ENCODE measurements at regions not wholly inside any gene's neighbourhood (a gene's known extent, or its start where the extent isn't known, plus 50 kb on each side); places are given as distances from the start of the nearest gene placed in this dataset.

- TF ChIP-seq, protein P1, sequence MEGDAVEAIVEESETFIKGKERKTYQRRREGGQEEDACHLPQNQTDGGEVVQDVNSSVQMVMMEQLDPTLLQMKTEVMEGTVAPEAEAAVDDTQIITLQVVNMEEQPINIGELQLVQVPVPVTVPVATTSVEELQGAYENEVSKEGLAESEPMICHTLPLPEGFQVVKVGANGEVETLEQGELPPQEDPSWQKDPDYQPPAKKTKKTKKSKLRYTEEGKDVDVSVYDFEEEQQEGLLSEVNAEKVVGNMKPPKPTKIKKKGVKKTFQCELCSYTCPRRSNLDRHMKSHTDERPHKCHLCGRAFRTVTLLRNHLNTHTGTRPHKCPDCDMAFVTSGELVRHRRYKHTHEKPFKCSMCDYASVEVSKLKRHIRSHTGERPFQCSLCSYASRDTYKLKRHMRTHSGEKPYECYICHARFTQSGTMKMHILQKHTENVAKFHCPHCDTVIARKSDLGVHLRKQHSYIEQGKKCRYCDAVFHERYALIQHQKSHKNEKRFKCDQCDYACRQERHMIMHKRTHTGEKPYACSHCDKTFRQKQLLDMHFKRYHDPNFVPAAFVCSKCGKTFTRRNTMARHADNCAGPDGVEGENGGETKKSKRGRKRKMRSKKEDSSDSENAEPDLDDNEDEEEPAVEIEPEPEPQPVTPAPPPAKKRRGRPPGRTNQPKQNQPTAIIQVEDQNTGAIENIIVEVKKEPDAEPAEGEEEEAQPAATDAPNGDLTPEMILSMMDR (IDR thresholded peaks at IDR 0.05; ENCODE audit: control insufficient read depth, extremely low read depth, insufficient read depth), result no peak
- no peak overlapping the region for H3K4me3 ChIP-seq (ENCODE audit: low read depth, low read length)
- DNase-seq (ENCODE audit: low read depth), result no peak
Observed at GRCh38 chr14:25666877-25667276, 616.9 kb upstream of the STXBP6 start.

DNA sequence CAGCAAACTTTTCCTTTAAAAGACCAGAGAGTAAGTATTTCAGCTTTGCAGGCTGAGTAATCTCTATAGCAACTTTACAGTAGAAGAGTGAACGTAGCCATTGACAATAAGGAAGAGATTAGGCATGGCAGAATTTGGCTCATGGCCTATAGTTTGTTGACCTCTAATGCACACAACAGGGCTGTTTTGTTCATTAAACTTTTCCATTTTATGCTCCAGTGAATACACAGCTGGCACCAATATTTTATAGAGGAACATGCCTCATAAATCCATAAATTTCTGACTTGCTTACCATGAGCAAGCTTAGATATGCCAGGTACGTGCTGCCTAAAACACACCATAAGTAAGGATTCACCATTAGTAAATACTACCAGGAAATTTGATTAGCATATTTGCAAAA, 609.0 kb upstream of the STXBP6 start:
- TF ChIP-seq, protein P1 (IDR thresholded peaks at IDR 0.05; ENCODE audit: control insufficient read depth, extremely low read depth, insufficient read depth), result no peak
- peak; percentile 97 for DNase-seq (ENCODE audit: low read depth)
- H3K4me3 ChIP-seq (ENCODE audit: low read depth, low read length), result no peak overlapping the region

- no peak for DNase-seq (ENCODE audit: low read depth)
Observed at GRCh38 chr14:25630447-25630846, 580.5 kb upstream of the STXBP6 start.

DNA sequence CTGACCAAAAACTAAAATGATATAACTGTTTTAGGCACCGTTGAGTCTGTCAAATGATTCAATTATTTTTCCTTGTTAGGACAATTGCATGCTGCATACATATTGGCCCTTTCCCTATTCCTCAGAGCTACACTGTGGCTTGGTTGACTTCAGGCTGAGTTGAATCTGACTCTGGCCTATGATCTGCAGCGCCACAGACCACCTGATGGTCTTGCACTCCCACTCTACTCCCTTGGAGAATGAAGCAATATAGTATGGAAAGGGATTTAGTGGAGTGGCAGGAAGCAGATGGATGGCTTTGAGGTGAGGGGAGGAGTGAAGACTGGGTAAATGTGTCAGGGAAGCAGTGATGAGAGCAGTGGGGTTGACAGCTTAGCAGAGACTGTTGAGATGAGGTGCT, 579.0 kb upstream of the STXBP6 start:
- no peak for DNase-seq (ENCODE audit: low read depth)
- TF ChIP-seq, protein P1 (IDR thresholded peaks at IDR 0.05; ENCODE audit: control insufficient read depth, extremely low read depth, insufficient read depth), result no peak

More at GRCh38 chr14:25630447-25630846, 580.5 kb upstream of the STXBP6 start:
- H3K4me3 ChIP-seq (ENCODE audit: low read depth, low read length), result no peak overlapping the region
- TF ChIP-seq, protein P1 (IDR thresholded peaks at IDR 0.05; ENCODE audit: control insufficient read depth, extremely low read depth, insufficient read depth), result no peak

DNA sequence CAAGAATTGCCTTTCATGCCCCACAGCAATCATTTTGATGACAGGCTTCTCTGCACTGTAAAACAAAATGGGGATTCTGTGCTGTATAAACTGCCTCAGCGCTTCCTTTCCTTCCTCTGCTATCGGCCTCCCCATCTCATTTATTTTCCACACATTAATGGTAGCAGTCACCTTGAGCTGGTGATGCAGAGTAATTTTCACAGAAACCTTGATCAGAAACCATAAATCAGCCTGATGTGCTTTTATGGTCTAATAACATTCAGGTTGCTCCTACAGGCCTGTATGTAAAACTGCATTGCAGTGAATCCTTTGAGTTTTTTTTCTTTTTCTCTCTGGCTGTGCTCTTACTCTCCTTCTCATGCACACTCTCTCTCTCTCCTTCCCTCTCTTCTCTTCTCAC, 578.4 kb upstream of the STXBP6 start:
- TF ChIP-seq, protein P1 (IDR thresholded peaks at IDR 0.05; ENCODE audit: control insufficient read depth, extremely low read depth, insufficient read depth), result no peak
- no peak for DNase-seq (ENCODE audit: low read depth)
- no peak overlapping the region for H3K4me3 ChIP-seq (ENCODE audit: low read depth, low read length)

More for the DNA sequence above, 579.0 kb upstream of the STXBP6 start:
- H3K4me3 ChIP-seq (ENCODE audit: low read depth, low read length), result no peak overlapping the region

DNA sequence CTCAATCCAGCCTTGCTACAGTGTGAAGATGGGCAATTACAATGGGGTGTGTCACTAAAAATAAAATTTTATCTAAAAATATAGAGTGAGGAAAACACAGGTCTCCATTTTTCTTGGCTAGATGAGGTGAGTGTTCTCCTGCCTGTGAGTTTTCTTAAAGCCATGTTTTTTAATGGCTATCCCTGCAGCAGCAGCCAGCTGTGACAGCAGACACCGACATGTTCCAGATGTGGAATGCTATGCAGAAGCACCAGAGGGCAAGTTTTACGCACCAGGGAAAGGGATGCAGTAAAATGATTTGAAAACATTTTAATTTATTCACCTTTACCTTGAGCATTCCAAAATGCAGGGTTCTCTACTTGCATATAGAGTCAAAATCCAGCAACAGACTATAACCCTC, 577.0 kb upstream of the STXBP6 start:
- H3K4me3 ChIP-seq (ENCODE audit: low read depth, low read length), result no peak overlapping the region
- TF ChIP-seq, protein P1 (IDR thresholded peaks at IDR 0.05; ENCODE audit: control insufficient read depth, extremely low read depth, insufficient read depth), result no peak
- DNase-seq (ENCODE audit: low read depth), result no peak

- no peak overlapping the region for H3K4me3 ChIP-seq (ENCODE audit: low read depth, low read length)
- TF ChIP-seq, protein P1 (IDR thresholded peaks at IDR 0.05; ENCODE audit: control insufficient read depth, extremely low read depth, insufficient read depth), result no peak
- DNase-seq (ENCODE audit: low read depth), result peak; percentile 75
Observed at GRCh38 chr14:25622763-25623162, 572.8 kb upstream of the STXBP6 start.

Data from LNCaP clone FGC (cell line).